A549 (cell line): ENCODE measurements at regions not wholly inside any gene's neighbourhood (a gene's known extent, or its start where the extent isn't known, plus 50 kb on each side); places are given as distances from the start of the nearest gene placed in this dataset.

Experiments
- ATAC-seq, 2 experiments: fragments of 200-7000 bp in 1 of 2; fragments of >200 bp in 1 of 2; cut with Nextera tagmentation in 1 of 2; cut with Tn5 transposase in 1 of 2; 3 replicates each; pipeline versions ENCODE4 v1.8.0 to v1.9.1; 2018 to 2020; ENCODE audit warnings: mild to moderate bottlenecking in 1 of 2, moderate library complexity in 1 of 2
- CTCF ChIA-PET: fragments of 300-600 bp; sonication (Branson Sonifier 250); formaldehyde crosslinking; extraction: SDS; loops from one replicate; lab custom pipeline; 2021; ENCODE audit warnings: antibody characterized with exemption, inconsistent platforms; lab: Yijun Ruan, JAX
- POLR2A ChIA-PET: fragments of 350-600 bp; formaldehyde crosslinking; extraction: SDS; loops from one replicate; lab custom pipeline; 2021; ENCODE audit warnings: antibody characterized with exemption, inconsistent platforms; lab: Yijun Ruan, JAX
- DNase-seq, 2 experiments: peaks; one replicate each; pipeline versions ENCODE4 v3.0.0 to v3.0.0-alpha.2; 2011 to 2016; ENCODE audit warnings: low read depth in 1 of 2, low spot score in 1 of 2
- FAIRE-seq: peaks from 2 replicates; lab custom pipeline; 2011; peaks lifted over from hg19 to GRCh38; lab: Jason Lieb, UNC
- H3K27ac ChIP-seq, 2 experiments: fragments of >200 bp; sonication (Bioruptor Twin); formaldehyde crosslinking; 3 replicates each; pipeline ENCODE4 v1.5.1; 2016 to 2017
- H3K4me1 ChIP-seq: fragments of >200 bp; sonication (Bioruptor Twin); formaldehyde crosslinking; 3 replicates; pipeline ENCODE4 v1.6.1; 2016
- H3K4me2 ChIP-seq: fragments of >200 bp; sonication (Bioruptor Twin); formaldehyde crosslinking; 3 replicates; pipeline ENCODE4 v1.6.1; 2016
- H3K4me3 ChIP-seq: fragments of >200 bp; sonication (Bioruptor Twin); formaldehyde crosslinking; 3 replicates; pipeline ENCODE4 v1.5.1; 2016
- H3K9me3 ChIP-seq: fragments of >200 bp; sonication (Bioruptor Twin); formaldehyde crosslinking; 3 replicates; pipeline ENCODE4 v1.6.1; 2016
- ATOH8 ChIP-seq: fragments of 250-450 bp; sonication (Bioruptor Pico); IDR thresholded peaks from 2 replicates; pipeline ENCODE4 v1.5.0; 2020; ENCODE audit warnings: low read depth, mild to moderate bottlenecking, moderate library complexity
- BHLHE40 ChIP-seq: IDR thresholded peaks from 2 replicates; pipeline ENCODE4 v1.6.1; 2012; ENCODE audit warnings: low read depth, low read length, inconsistent platforms
- CBX2 ChIP-seq: fragments of 200-600 bp; sonication (generic); IDR thresholded peaks from 2 replicates; pipeline ENCODE4 v1.6.1; 2016; ENCODE audit warnings: low read depth, mild to moderate bottlenecking, borderline replicate concordance
- CEBPB ChIP-seq, 2 experiments: fragments of >200 bp in 1 of 2; sonication (Bioruptor Twin) in 1 of 2; formaldehyde crosslinking in 1 of 2; IDR thresholded peaks; 2 replicates each; pipeline ENCODE4 v1.6.1; 2012 to 2016
- EHF ChIP-seq: fragments of 250-450 bp; sonication (Bioruptor Pico); IDR thresholded peaks from 2 replicates; pipeline ENCODE4 v1.5.0; 2020; ENCODE audit warnings: mild to moderate bottlenecking
- ELK1 ChIP-seq: fragments of 150-350 bp; IDR thresholded peaks from 2 replicates; pipeline ENCODE4 v1.6.1; 2014; ENCODE audit warnings: low read depth, mild to moderate bottlenecking, low read length
- FOSL2 ChIP-seq, 2 experiments: fragments of 450-650 bp in 1 of 2; fragments of >200 bp in 1 of 2; sonication (Bioruptor Twin) in 1 of 2; formaldehyde crosslinking; IDR thresholded peaks; 2 replicates each; pipeline versions ENCODE4 v1.5.0 to v1.6.1; 2016 to 2020; ENCODE audit warnings: mild to moderate bottlenecking in 1 of 2, moderate library complexity in 1 of 2
- GATA3 ChIP-seq: IDR thresholded peaks from 2 replicates; pipeline ENCODE4 v1.6.1; 2012; ENCODE audit warnings: borderline replicate concordance
- HDAC2 ChIP-seq: fragments of 200-600 bp; sonication (generic); IDR thresholded peaks from 2 replicates; pipeline ENCODE4 v1.6.1; 2016
- HEYL ChIP-seq: fragments of 250-450 bp; sonication (Bioruptor Pico); IDR thresholded peaks from 2 replicates; pipeline ENCODE4 v1.8.0; 2021; ENCODE audit warnings: mild to moderate bottlenecking, moderate library complexity
- HMGXB4 ChIP-seq: fragments of 250-450 bp; sonication (Bioruptor Pico); IDR thresholded peaks from 2 replicates; pipeline ENCODE4 v1.5.0; 2021; ENCODE audit warnings: mild to moderate bottlenecking, moderate library complexity, borderline replicate concordance
- HOXB13 ChIP-seq: fragments of 250-450 bp; sonication (Bioruptor Pico); IDR thresholded peaks from 2 replicates; pipeline ENCODE4 v1.5.0; 2020; ENCODE audit warnings: low read depth, mild to moderate bottlenecking, moderate library complexity
- JUN ChIP-seq, 2 experiments: fragments of >200 bp; sonication (Bioruptor Twin); formaldehyde crosslinking; IDR thresholded peaks; 2 replicates in 1 of 2; 3 replicates in 1 of 2; pipeline ENCODE4 v1.6.1; 2016 to 2017
- JUNB ChIP-seq: fragments of >200 bp; sonication (Bioruptor Twin); formaldehyde crosslinking; IDR thresholded peaks from 2 replicates; pipeline ENCODE4 v1.6.1; 2016
- KDM1A ChIP-seq: fragments of 200-600 bp; sonication (generic); IDR thresholded peaks from 2 replicates; pipeline ENCODE4 v1.6.1; 2016; ENCODE audit warnings: low read depth, mild to moderate bottlenecking
- KDM5A ChIP-seq: fragments of 200-600 bp; sonication (generic); IDR thresholded peaks from 2 replicates; pipeline ENCODE4 v1.6.1; 2016; ENCODE audit warnings: antibody characterized with exemption, mild to moderate bottlenecking
- MAFK ChIP-seq: fragments of 450-650 bp; IDR thresholded peaks from 2 replicates; pipeline ENCODE4 v1.6.1; 2014; ENCODE audit not compliant: partially characterized antibody
- NFE2L2 ChIP-seq: fragments of 150-350 bp; conservative IDR thresholded peaks from 2 replicates; pipeline ENCODE4 v1.6.1; 2014; ENCODE audit warnings: low read length
- NPAS2 ChIP-seq: fragments of 250-450 bp; sonication (Bioruptor Pico); IDR thresholded peaks from 2 replicates; pipeline ENCODE4 v1.8.0; 2022; ENCODE audit warnings: mild to moderate bottlenecking, moderate library complexity, borderline replicate concordance
- NR3C1 ChIP-seq: fragments of >200 bp; sonication (Bioruptor Twin); formaldehyde crosslinking; IDR thresholded peaks from 3 replicates; pipeline ENCODE4 v1.6.1; 2017
- RAD21 ChIP-seq, 2 experiments: fragments of >200 bp in 1 of 2; sonication (Bioruptor Twin) in 1 of 2; formaldehyde crosslinking in 1 of 2; IDR thresholded peaks in 1 of 2; conservative IDR thresholded peaks in 1 of 2; 2 replicates in 1 of 2; 3 replicates in 1 of 2; pipeline ENCODE4 v1.6.1; 2012 to 2018; ENCODE audit warnings: inconsistent platforms in 1 of 2
- RARB ChIP-seq: fragments of 250-450 bp; sonication (Bioruptor Pico); IDR thresholded peaks from 2 replicates; pipeline ENCODE4 v1.8.0; 2021; ENCODE audit warnings: mild to moderate bottlenecking, moderate library complexity
- RCOR1 ChIP-seq: fragments of 150-350 bp; IDR thresholded peaks from 2 replicates; pipeline ENCODE4 v1.6.1; 2014; ENCODE audit warnings: antibody characterized with exemption, low read length, low read depth
- RFX5 ChIP-seq: fragments of 450-650 bp; IDR thresholded peaks from 2 replicates; pipeline ENCODE4 v1.7.1; 2014; ENCODE audit warnings: antibody characterized with exemption, mild to moderate bottlenecking, moderate library complexity
- RNF2 ChIP-seq: fragments of 200-600 bp; sonication (generic); IDR thresholded peaks from 2 replicates; pipeline ENCODE4 v1.6.1; 2016; ENCODE audit warnings: low read depth, mild to moderate bottlenecking, antibody characterized with exemption, moderate library complexity, borderline replicate concordance
- SMC3 ChIP-seq: fragments of >200 bp; sonication (Bioruptor Twin); formaldehyde crosslinking; IDR thresholded peaks from 3 replicates; pipeline ENCODE4 v1.6.1; 2018; ENCODE audit warnings: inconsistent platforms
- SREBF2 ChIP-seq: fragments of 450-650 bp; IDR thresholded peaks from 2 replicates; pipeline ENCODE4 v1.6.1; 2014; ENCODE audit warnings: mild to moderate bottlenecking, moderate library complexity
- ZFP36 ChIP-seq: fragments of 450-650 bp; IDR thresholded peaks from 2 replicates; pipeline ENCODE4 v1.6.1; 2014; ENCODE audit warnings: borderline replicate concordance; ENCODE audit not compliant: partially characterized antibody
- ZNF302 ChIP-seq: fragments of 250-450 bp; sonication (Bioruptor Pico); IDR thresholded peaks from 2 replicates; pipeline ENCODE4 v1.9.0; 2021; ENCODE audit warnings: inconsistent platforms, mild to moderate bottlenecking, moderate library complexity
- ZSCAN20 ChIP-seq: fragments of 250-450 bp; sonication (Bioruptor Pico); IDR thresholded peaks from 2 replicates; pipeline ENCODE4 v1.8.0; 2022; ENCODE audit warnings: mild to moderate bottlenecking, moderate library complexity
- WGBS: methylation state at CpG from one replicate; pipeline ENCODE4 v1.1.6; 2017; ENCODE audit errors: missing lambda C conversion rate; 5-methylcytosine and 5-hydroxymethylcytosine counted together
- TF ChIP-seq, protein P1 (sequence below): fragments of >200 bp; sonication (Bioruptor Twin); formaldehyde crosslinking; IDR thresholded peaks from 2 replicates; pipeline ENCODE4 v1.6.1; 2016
- TF ChIP-seq, protein P2 (sequence below): fragments of 450-650 bp; IDR thresholded peaks from 2 replicates; pipeline ENCODE4 v1.6.1; 2014; ENCODE audit warnings: antibody characterized with exemption
- TF ChIP-seq, protein P3 (sequence below): IDR thresholded peaks from 2 replicates; pipeline ENCODE4 v1.6.1; 2012

GRCh38 chr6:145491126-145491525, 244.2 kb downstream of the EPM2A start:
- Histone ChIP-seq H3K4me2 (no peak overlapping the region), H3K4me1 (no peaks in the 10 kb centered on the region), H3K9me3 (no peaks in the 10 kb centered on the region), H3K27ac (no peak overlapping the region), H3K4me3 (no peak overlapping the region)
- ATAC-seq (no peak), DNase-seq (no peak), FAIRE-seq (no peak)
- CTCF ChIA-PET, result no interaction called here
- POLR2A ChIA-PET, result no interaction called here
- TF ChIP-seq RARB (CRISPR knock-in tag) (no peak), KDM5A (no peak), JUN (IDR thresholded peaks at IDR 0.05) (no peak), FOSL2 (IDR thresholded peaks at IDR 0.05) (no peak), FOSL2 (CRISPR knock-in tag; IDR thresholded peaks at IDR 0.05) (no peak), ZFP36 (no peak), CBX2 (no peak), NFE2L2 (no peak), SMC3 (no peak), SREBF2 (no peak), ZNF302 (CRISPR knock-in tag) (no peak), HOXB13 (no peak), ATOH8 (no peak), KDM1A (no peak), BHLHE40 (no peak), MAFK (no peak), CEBPB (IDR thresholded peaks at IDR 0.05) (no peak), NPAS2 (no peak), EHF (no peak)
- TF ChIP-seq, protein P1, sequence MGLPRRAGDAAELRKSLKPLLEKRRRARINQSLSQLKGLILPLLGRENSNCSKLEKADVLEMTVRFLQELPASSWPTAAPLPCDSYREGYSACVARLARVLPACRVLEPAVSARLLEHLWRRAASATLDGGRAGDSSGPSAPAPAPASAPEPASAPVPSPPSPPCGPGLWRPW, result no peak
- TF ChIP-seq, protein P2, sequence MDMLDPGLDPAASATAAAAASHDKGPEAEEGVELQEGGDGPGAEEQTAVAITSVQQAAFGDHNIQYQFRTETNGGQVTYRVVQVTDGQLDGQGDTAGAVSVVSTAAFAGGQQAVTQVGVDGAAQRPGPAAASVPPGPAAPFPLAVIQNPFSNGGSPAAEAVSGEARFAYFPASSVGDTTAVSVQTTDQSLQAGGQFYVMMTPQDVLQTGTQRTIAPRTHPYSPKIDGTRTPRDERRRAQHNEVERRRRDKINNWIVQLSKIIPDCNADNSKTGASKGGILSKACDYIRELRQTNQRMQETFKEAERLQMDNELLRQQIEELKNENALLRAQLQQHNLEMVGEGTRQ, result no peak
- WGBS, result 44% methylated on average over 8 of the region's 8 CpGs

GRCh38 chr6:145497006-145497405, 238.3 kb downstream of the EPM2A start:
- no peaks in the 10 kb centered on the region for H3K4me1 ChIP-seq
- ChIA-PET CTCF (no interaction called here), POLR2A (no interaction called here)
- no peak overlapping the region for H3K4me3 ChIP-seq
- H3K4me2 ChIP-seq, result no peak overlapping the region
- 23% methylated on average over 2 of the region's 2 CpGs for WGBS
- H3K27ac ChIP-seq, result no peak overlapping the region
- DNase-seq (no peak), FAIRE-seq (no peak), ATAC-seq (no peak)
- no peaks in the 10 kb centered on the region for H3K9me3 ChIP-seq
- no peak for TF ChIP-seq HEYL (CRISPR knock-in tag)
- TF ChIP-seq, protein P1, result no peak
- no peak for TF ChIP-seq ATOH8
- no peak for TF ChIP-seq ZSCAN20 (CRISPR knock-in tag)
- TF ChIP-seq HMGXB4 (CRISPR knock-in tag), result no peak
- TF ChIP-seq RAD21 (conservative IDR thresholded peaks at IDR 0.05 in 1 of 2, IDR thresholded peaks at IDR 0.05 in 1 of 2), result no peak
- TF ChIP-seq, protein P2, result no peak
- no peak for TF ChIP-seq HDAC2
- no peak for TF ChIP-seq KDM5A
- TF ChIP-seq, protein P3, sequence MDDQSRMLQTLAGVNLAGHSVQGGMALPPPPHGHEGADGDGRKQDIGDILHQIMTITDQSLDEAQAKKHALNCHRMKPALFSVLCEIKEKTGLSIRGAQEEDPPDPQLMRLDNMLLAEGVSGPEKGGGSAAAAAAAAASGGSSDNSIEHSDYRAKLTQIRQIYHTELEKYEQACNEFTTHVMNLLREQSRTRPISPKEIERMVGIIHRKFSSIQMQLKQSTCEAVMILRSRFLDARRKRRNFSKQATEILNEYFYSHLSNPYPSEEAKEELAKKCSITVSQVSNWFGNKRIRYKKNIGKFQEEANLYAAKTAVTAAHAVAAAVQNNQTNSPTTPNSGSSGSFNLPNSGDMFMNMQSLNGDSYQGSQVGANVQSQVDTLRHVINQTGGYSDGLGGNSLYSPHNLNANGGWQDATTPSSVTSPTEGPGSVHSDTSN, result no peak
- TF ChIP-seq JUNB, result no peak
- no peak for TF ChIP-seq CBX2
- TF ChIP-seq RFX5, result no peak
- no peak for TF ChIP-seq RCOR1
- no peak for TF ChIP-seq RNF2
- no peak for TF ChIP-seq NR3C1
- TF ChIP-seq ELK1, result no peak
- no peak for TF ChIP-seq GATA3
